Smooth muscle cell (in vitro differentiated cells): ENCODE measurements at regions not wholly inside any gene's neighbourhood (a gene's known extent, or its start where the extent isn't known, plus 50 kb on each side); places are given as distances from the start of the nearest gene placed in this dataset. TPM values are rescaled to one million over a fixed set of nuclear protein-coding genes. Genes with fewer than 3 reads are reported as not detected.

Experiments used
- DNase-seq: peaks from one replicate; lab custom pipeline; 2025; ENCODE audit not compliant: unreplicated experiment; lab: John Stamatoyannopoulos, UW
- H2AFZ ChIP-seq: fragments of 200-600 bp; sonication (generic); 2 replicates; pipeline ENCODE4 v1.6.0; 2016; ENCODE audit warnings: antibody characterized with exemption, low read depth, mild to moderate bottlenecking
- H3F3A ChIP-seq: fragments of 200-600 bp; sonication (generic); 2 replicates; pipeline ENCODE4 v1.6.0; 2017; ENCODE audit warnings: antibody characterized with exemption, low read depth
- H3K27ac ChIP-seq: fragments of 200-600 bp; sonication (generic); 2 replicates; pipeline ENCODE4 v1.5.1; 2016; ENCODE audit warnings: low read depth, mild to moderate bottlenecking
- H3K27me3 ChIP-seq: fragments of 200-600 bp; sonication (generic); 2 replicates; pipeline ENCODE4 v1.6.1; 2016; ENCODE audit warnings: low read depth, mild to moderate bottlenecking
- H3K36me3 ChIP-seq: fragments of 200-600 bp; sonication (generic); 2 replicates; pipeline ENCODE4 v1.5.1; 2016; ENCODE audit warnings: low read depth
- H3K4me1 ChIP-seq: fragments of 200-600 bp; sonication (generic); 2 replicates; pipeline ENCODE4 v1.5.1; 2016; ENCODE audit warnings: low read depth
- H3K4me2 ChIP-seq: fragments of 200-600 bp; sonication (generic); 2 replicates; pipeline ENCODE4 v1.6.0; 2016; ENCODE audit warnings: mild to moderate bottlenecking
- H3K4me3 ChIP-seq: fragments of 200-600 bp; sonication (generic); 2 replicates; pipeline ENCODE4 v1.5.1; 2016; ENCODE audit warnings: mild to moderate bottlenecking
- H3K79me2 ChIP-seq: fragments of 200-600 bp; sonication (generic); 2 replicates; pipeline ENCODE4 v1.6.0; 2016; ENCODE audit warnings: low read depth, mild to moderate bottlenecking
- H3K9ac ChIP-seq: fragments of 200-600 bp; sonication (generic); 2 replicates; pipeline ENCODE4 v1.6.0; 2016; ENCODE audit warnings: low read depth
- H3K9me3 ChIP-seq: fragments of 200-600 bp; sonication (generic); replicated peaks from 2 replicates; pipeline ENCODE4 v1.5.1; 2016; ENCODE audit warnings: low read depth
- H4K20me1 ChIP-seq: fragments of 200-600 bp; sonication (generic); 2 replicates; pipeline ENCODE4 v1.6.0; 2016; ENCODE audit warnings: low read depth
- WGBS: methylation state at CpG from one replicate; pipeline ENCODE4 v1.1.7; 2016; ENCODE audit warnings: low lambda C conversion rate; 5-methylcytosine and 5-hydroxymethylcytosine counted together
- small RNA-seq: library from RNA; depleted of rRNA; stranded (forward); fragments of <200 nt; gene quantifications from one replicate; pipeline ENCODE3, GENCODE V24; 2014
- TF ChIP-seq, protein P1 (sequence below): fragments of 200-600 bp; sonication (generic); IDR thresholded peaks from 2 replicates; pipeline ENCODE4 v1.5.1; 2017; ENCODE audit warnings: borderline replicate concordance, mild to moderate bottlenecking, antibody characterized with exemption; ENCODE audit not compliant: insufficient read depth, poor library complexity, severe bottlenecking

GRCh38 chr17:6179017-6179416, 108.8 kb downstream of the WSCD1 start:
- H3K36me3 ChIP-seq = no peaks in the 10 kb centered on the region
- WGBS = 73% methylated on average over 6 of the region's 6 CpGs
- no peaks in the 10 kb centered on the region for H4K20me1 ChIP-seq
- no peak overlapping the region for H3K27ac ChIP-seq
- no peak overlapping the region for H3K4me2 ChIP-seq
- H3K9me3 ChIP-seq = no peaks in the 10 kb centered on the region
- TF ChIP-seq, protein P1, sequence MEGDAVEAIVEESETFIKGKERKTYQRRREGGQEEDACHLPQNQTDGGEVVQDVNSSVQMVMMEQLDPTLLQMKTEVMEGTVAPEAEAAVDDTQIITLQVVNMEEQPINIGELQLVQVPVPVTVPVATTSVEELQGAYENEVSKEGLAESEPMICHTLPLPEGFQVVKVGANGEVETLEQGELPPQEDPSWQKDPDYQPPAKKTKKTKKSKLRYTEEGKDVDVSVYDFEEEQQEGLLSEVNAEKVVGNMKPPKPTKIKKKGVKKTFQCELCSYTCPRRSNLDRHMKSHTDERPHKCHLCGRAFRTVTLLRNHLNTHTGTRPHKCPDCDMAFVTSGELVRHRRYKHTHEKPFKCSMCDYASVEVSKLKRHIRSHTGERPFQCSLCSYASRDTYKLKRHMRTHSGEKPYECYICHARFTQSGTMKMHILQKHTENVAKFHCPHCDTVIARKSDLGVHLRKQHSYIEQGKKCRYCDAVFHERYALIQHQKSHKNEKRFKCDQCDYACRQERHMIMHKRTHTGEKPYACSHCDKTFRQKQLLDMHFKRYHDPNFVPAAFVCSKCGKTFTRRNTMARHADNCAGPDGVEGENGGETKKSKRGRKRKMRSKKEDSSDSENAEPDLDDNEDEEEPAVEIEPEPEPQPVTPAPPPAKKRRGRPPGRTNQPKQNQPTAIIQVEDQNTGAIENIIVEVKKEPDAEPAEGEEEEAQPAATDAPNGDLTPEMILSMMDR = no peak
- H3K4me3 ChIP-seq = no peak overlapping the region
- H2AFZ ChIP-seq = no peak overlapping the region
- no peaks in the 10 kb centered on the region for H3F3A ChIP-seq
- no peaks in the 10 kb centered on the region for H3K4me1 ChIP-seq
- H3K9ac ChIP-seq = no peak overlapping the region
- H3K27me3 ChIP-seq = no peaks in the 10 kb centered on the region
- no peaks in the 10 kb centered on the region for H3K79me2 ChIP-seq
- DNase-seq = no peak

- Histone ChIP-seq H3K36me3 (no peaks in the 10 kb centered on the region), H3K79me2 (no peaks in the 10 kb centered on the region), H3K9ac (no peak overlapping the region), H3K4me2 (no peak overlapping the region), H3K27ac (no peak overlapping the region), H3K4me3 (no peak overlapping the region), H3K9me3 (no peaks in the 10 kb centered on the region), H4K20me1 (no peaks in the 10 kb centered on the region), H3K4me1 (peaks cover 2% of the 10 kb centered on the region), H3K27me3 (no peaks in the 10 kb centered on the region), H3F3A (no peaks in the 10 kb centered on the region), H2AFZ (no peak overlapping the region)
- no peak for DNase-seq
- TF ChIP-seq, protein P1 = no peak
- WGBS = 86% methylated on average over 5 of the region's 5 CpGs
Observed at GRCh38 chr17:6177941-6178694, 107.9 kb downstream of the WSCD1 start.

Small RNA genes in the stretch of these regions (small RNA-seq; reads per million reads assigned to genes)
- gene RNU6-1264P = not detected
